H9 (cell line): ENCODE measurements at regions not wholly inside any gene's neighbourhood (a gene's known extent, or its start where the extent isn't known, plus 50 kb on each side); places are given as distances from the start of the nearest gene placed in this dataset.

Source experiments
- DNase-seq: peaks from one replicate; pipeline ENCODE4 v3.0.0-alpha.2; 2017
- H2AFZ ChIP-seq: one replicate; pipeline ENCODE4 v1.6.1; 2013; ENCODE audit warnings: mild to moderate bottlenecking, low read length, control low read depth, moderate library complexity
- H2AK5ac ChIP-seq: 2 replicates; pipeline ENCODE4 v1.6.1; 2013; ENCODE audit warnings: low read length, control low read depth, mixed read lengths; ENCODE audit not compliant: insufficient read length
- H2BK120ac ChIP-seq: one replicate; pipeline ENCODE4 v1.6.1; 2013; ENCODE audit warnings: low read depth, mild to moderate bottlenecking, low read length, control low read depth, inconsistent platforms; ENCODE audit not compliant: poor library complexity, severe bottlenecking
- H2BK12ac ChIP-seq: 2 replicates; pipeline ENCODE4 v1.6.1; 2013; ENCODE audit warnings: low read length, control low read depth, mixed read lengths, low read depth; ENCODE audit not compliant: insufficient read length
- H2BK15ac ChIP-seq: 2 replicates; pipeline ENCODE4 v1.6.1; 2013; ENCODE audit warnings: low read depth, low read length, control low read depth
- H2BK20ac ChIP-seq: one replicate; pipeline ENCODE4 v1.6.1; 2013; ENCODE audit warnings: low read depth, mild to moderate bottlenecking, low read length, control low read depth, inconsistent platforms; ENCODE audit not compliant: poor library complexity, severe bottlenecking
- H2BK5ac ChIP-seq: 2 replicates; pipeline ENCODE4 v1.6.1; 2013; ENCODE audit warnings: low read length, control low read depth, mixed read lengths; ENCODE audit not compliant: insufficient read length
- H3K14ac ChIP-seq: 2 replicates; pipeline ENCODE4 v1.6.1; 2013; ENCODE audit warnings: low read length, control low read depth; ENCODE audit not compliant: insufficient read depth
- H3K18ac ChIP-seq: 2 replicates; pipeline ENCODE4 v1.6.1; 2013; ENCODE audit warnings: low read depth, mild to moderate bottlenecking, mixed read lengths, low read length, control low read depth; ENCODE audit not compliant: insufficient read length
- H3K23ac ChIP-seq: 2 replicates; pipeline ENCODE4 v1.6.1; 2013; ENCODE audit warnings: low read length, control low read depth, mixed read lengths, low read depth; ENCODE audit not compliant: insufficient read length
- H3K23me2 ChIP-seq: 2 replicates; pipeline ENCODE4 v1.6.1; 2013; ENCODE audit warnings: low read depth, mild to moderate bottlenecking, mixed read lengths, low read length, control low read depth; ENCODE audit not compliant: insufficient read length, poor library complexity, severe bottlenecking
- H3K27ac ChIP-seq: 2 replicates; pipeline ENCODE4 v1.5.1; 2013; ENCODE audit warnings: low read length, control low read depth, mixed read lengths, low read depth; ENCODE audit not compliant: insufficient read length
- H3K27me3 ChIP-seq: 2 replicates; pipeline ENCODE4 v1.6.1; 2013; ENCODE audit warnings: low read length, control low read depth, inconsistent platforms; ENCODE audit not compliant: insufficient read depth
- H3K4ac ChIP-seq: 2 replicates; pipeline ENCODE4 v1.6.1; 2013; ENCODE audit warnings: low read depth, mild to moderate bottlenecking, control low read depth, inconsistent platforms, low read length, moderate library complexity
- H3K4me1 ChIP-seq: 2 replicates; pipeline ENCODE4 v1.6.1; 2013; ENCODE audit warnings: low read length, control low read depth, inconsistent platforms; ENCODE audit not compliant: insufficient read depth
- H3K4me2 ChIP-seq: 2 replicates; pipeline ENCODE4 v1.6.1; 2013; ENCODE audit warnings: low read length, control low read depth, mixed read lengths; ENCODE audit not compliant: insufficient read length, insufficient read depth
- H3K56ac ChIP-seq: 2 replicates; pipeline ENCODE4 v1.6.1; 2013; ENCODE audit warnings: low read depth, mild to moderate bottlenecking, mixed read lengths, low read length, control low read depth; ENCODE audit not compliant: insufficient read length
- H3K79me1 ChIP-seq: 2 replicates; pipeline ENCODE4 v1.6.1; 2013; ENCODE audit warnings: low read depth, mild to moderate bottlenecking, moderate library complexity, low read length, control low read depth, inconsistent platforms; ENCODE audit not compliant: insufficient read depth, poor library complexity, severe bottlenecking
- H3K79me2 ChIP-seq: 2 replicates; pipeline ENCODE4 v1.6.1; 2013; ENCODE audit warnings: low read length, control low read depth, inconsistent platforms; ENCODE audit not compliant: insufficient read depth
- H3K9ac ChIP-seq: 2 replicates; pipeline ENCODE4 v1.6.1; 2013; ENCODE audit warnings: low read length, control low read depth, mixed read lengths; ENCODE audit not compliant: insufficient read length; ENCODE audit errors: extremely low read depth
- H3K9me3 ChIP-seq: one replicate; pipeline ENCODE4 v1.6.1; 2013; ENCODE audit warnings: low read depth, low read length, inconsistent platforms; ENCODE audit not compliant: control insufficient read depth
- H3T11ph ChIP-seq: one replicate; pipeline ENCODE4 v1.6.1; 2013; ENCODE audit warnings: mild to moderate bottlenecking, low read length, control low read depth, inconsistent platforms
- H4K20me1 ChIP-seq: one replicate; pipeline ENCODE4 v1.6.1; 2013; ENCODE audit not compliant: control insufficient read depth, insufficient read length, insufficient read depth
- H4K5ac ChIP-seq: 2 replicates; pipeline ENCODE4 v1.6.1; 2013; ENCODE audit warnings: low read depth, mild to moderate bottlenecking, mixed read lengths, low read length, control low read depth; ENCODE audit not compliant: insufficient read length
- H4K8ac ChIP-seq: replicated peaks from 2 replicates; pipeline ENCODE4 v1.6.1; 2013; ENCODE audit warnings: low read length, control low read depth, mixed read lengths, low read depth; ENCODE audit not compliant: insufficient read length
- H4K91ac ChIP-seq: 2 replicates; pipeline ENCODE4 v1.6.1; 2013; ENCODE audit warnings: low read depth, mild to moderate bottlenecking, moderate library complexity, mixed read lengths, low read length, control low read depth; ENCODE audit not compliant: insufficient read length
- H3K27ac Mint-ChIP-seq, 3 experiments: 2 replicates in 2 of 3; 3 replicates in 1 of 3; pipeline ENCODE4 v1.8.0; 2020 to 2021; ENCODE audit warnings: mixed read lengths in 3 of 3, mild to moderate bottlenecking in 1 of 3, moderate library complexity in 1 of 3
- H3K27me3 Mint-ChIP-seq: 2 replicates; pipeline ENCODE4 v1.8.0; 2021; ENCODE audit warnings: low read depth, mild to moderate bottlenecking, moderate library complexity, mixed read lengths
- H3K36me3 Mint-ChIP-seq, 3 experiments: 2 replicates in 2 of 3; 3 replicates in 1 of 3; pipeline ENCODE4 v1.8.0; 2020 to 2021; ENCODE audit warnings: low read depth in 3 of 3, mixed read lengths in 3 of 3; ENCODE audit not compliant: insufficient read depth in 1 of 3
- H3K4me1 Mint-ChIP-seq, 2 experiments: 2 replicates each; pipeline ENCODE4 v1.8.0; 2020; ENCODE audit warnings: mixed read lengths in 2 of 2
- H3K4me3 Mint-ChIP-seq, 2 experiments: 2 replicates in 1 of 2; 3 replicates in 1 of 2; pipeline ENCODE4 v1.8.0; 2020 to 2021; ENCODE audit warnings: mild to moderate bottlenecking in 2 of 2, mixed read lengths in 2 of 2, moderate library complexity in 1 of 2
- H3K9me3 Mint-ChIP-seq, 2 experiments: 2 replicates in 1 of 2; 3 replicates in 1 of 2; pipeline ENCODE4 v1.8.0; 2020; ENCODE audit warnings: mild to moderate bottlenecking in 2 of 2, mixed read lengths in 2 of 2, moderate library complexity in 1 of 2
- WGBS: extraction: QIAGEN DNeasy Blood & Tissue Kit; methylation state at CpG from one replicate; pipeline ENCODE4 v1.1.7; 2013; ENCODE audit warnings: missing lambda C conversion rate, low lambda C conversion rate, mixed read lengths; ENCODE audit not compliant: insufficient read length; ENCODE audit errors: extremely low coverage; 5-methylcytosine and 5-hydroxymethylcytosine counted together
- TF ChIP-seq, protein P1 (sequence below): fragments of 200-600 bp; sonication (generic); conservative IDR thresholded peaks from 3 replicates; pipeline ENCODE4 v1.8.0; 2021; ENCODE audit warnings: antibody characterized with exemption, mild to moderate bottlenecking

DNA sequence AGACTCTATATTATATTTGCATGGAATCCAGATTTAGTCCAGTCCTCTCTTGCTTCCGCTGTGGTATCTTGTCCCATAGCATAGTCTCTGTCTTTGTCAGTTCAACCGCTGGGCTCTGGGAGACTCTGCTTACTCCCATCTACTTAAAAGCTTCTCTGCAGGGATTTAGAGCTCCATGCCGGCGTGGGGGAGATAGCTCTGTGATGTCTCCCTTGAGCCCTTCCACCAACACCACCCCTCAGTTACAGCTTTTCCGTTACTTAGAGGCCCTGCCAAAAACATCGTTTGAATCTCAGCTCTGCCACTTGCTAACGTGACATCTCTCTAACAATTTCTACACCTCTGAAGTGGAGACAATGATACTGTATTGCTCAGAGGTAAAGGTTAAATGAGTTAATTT, 306.1 kb upstream of the ZNF608 start:
- Histone ChIP-seq H3K4me2 (no peak overlapping the region), H4K8ac (no peak overlapping the region), H2BK120ac (no peak overlapping the region), H3K79me2 (no peaks in the 10 kb centered on the region), H3K23ac (no peak overlapping the region), H4K5ac (no peak overlapping the region), H2BK5ac (no peak overlapping the region), H4K91ac (no peak overlapping the region), H3K27ac (no peak overlapping the region), H3K23me2 (no peaks in the 10 kb centered on the region), H3K4ac (no peak overlapping the region), H3K27me3 (no peaks in the 10 kb centered on the region), H3T11ph (no peak overlapping the region), H3K9ac (no peak overlapping the region), H3K18ac (no peak overlapping the region), H3K56ac (no peak overlapping the region), H3K4me1 (peaks cover 11% of the 10 kb centered on the region), H3K79me1 (no peaks in the 10 kb centered on the region), H3K14ac (no peak overlapping the region), H3K9me3 (no peaks in the 10 kb centered on the region), H2BK15ac (no peak overlapping the region), H2BK12ac (no peak overlapping the region), H2AFZ (no peak overlapping the region), H2AK5ac (no peak overlapping the region), H2BK20ac (no peak overlapping the region), H4K20me1 (no peaks in the 10 kb centered on the region)
- no peaks in the 10 kb centered on the region for H3K9me3 Mint-ChIP-seq
- TF ChIP-seq, protein P1, sequence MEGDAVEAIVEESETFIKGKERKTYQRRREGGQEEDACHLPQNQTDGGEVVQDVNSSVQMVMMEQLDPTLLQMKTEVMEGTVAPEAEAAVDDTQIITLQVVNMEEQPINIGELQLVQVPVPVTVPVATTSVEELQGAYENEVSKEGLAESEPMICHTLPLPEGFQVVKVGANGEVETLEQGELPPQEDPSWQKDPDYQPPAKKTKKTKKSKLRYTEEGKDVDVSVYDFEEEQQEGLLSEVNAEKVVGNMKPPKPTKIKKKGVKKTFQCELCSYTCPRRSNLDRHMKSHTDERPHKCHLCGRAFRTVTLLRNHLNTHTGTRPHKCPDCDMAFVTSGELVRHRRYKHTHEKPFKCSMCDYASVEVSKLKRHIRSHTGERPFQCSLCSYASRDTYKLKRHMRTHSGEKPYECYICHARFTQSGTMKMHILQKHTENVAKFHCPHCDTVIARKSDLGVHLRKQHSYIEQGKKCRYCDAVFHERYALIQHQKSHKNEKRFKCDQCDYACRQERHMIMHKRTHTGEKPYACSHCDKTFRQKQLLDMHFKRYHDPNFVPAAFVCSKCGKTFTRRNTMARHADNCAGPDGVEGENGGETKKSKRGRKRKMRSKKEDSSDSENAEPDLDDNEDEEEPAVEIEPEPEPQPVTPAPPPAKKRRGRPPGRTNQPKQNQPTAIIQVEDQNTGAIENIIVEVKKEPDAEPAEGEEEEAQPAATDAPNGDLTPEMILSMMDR = no peak
- no peak overlapping the region for H3K4me3 Mint-ChIP-seq
- H3K27ac Mint-ChIP-seq = peak overlapping the region in 2 of 3 experiments; percentile 32 to 81; a peak in 4 of 7 replicates
- no peak for DNase-seq
- peaks cover 45 to 50% of the 10 kb centered on the region in 2 experiments for H3K4me1 Mint-ChIP-seq
- no peaks in the 10 kb centered on the region for H3K27me3 Mint-ChIP-seq
- WGBS = no CpG with 5 or more reads among the region's 7 CpGs
- no peaks in the 10 kb centered on the region for H3K36me3 Mint-ChIP-seq
